Kidney (tissue), 13 donors: ENCODE measurements at regions not wholly inside any gene's neighbourhood (a gene's known extent, or its start where the extent isn't known, plus 50 kb on each side); places are given as distances from the start of the nearest gene placed in this dataset.

Experiments used
- DNase-seq, 5 donors: peaks; one replicate each; pipeline ENCODE4 v3.0.0-alpha.2; 2013 to 2020
- FAIRE-seq: peaks from 2 replicates; lab custom pipeline; 2012; peaks lifted over from hg19 to GRCh38; lab: Jason Lieb, UNC
- H3K27ac ChIP-seq, 2 donors: one replicate each; pipeline ENCODE4 v1.7.0; 2013; ENCODE audit warnings: low read depth in 2 of 2, low read length in 2 of 2, inconsistent platforms in 1 of 2
- H3K27me3 ChIP-seq: one replicate; pipeline ENCODE4 v1.7.1; 2013; ENCODE audit warnings: low read length, inconsistent platforms; ENCODE audit not compliant: control insufficient read depth, insufficient read depth
- H3K36me3 ChIP-seq, 3 donors: one replicate each; pipeline versions ENCODE4 v1.7.0 to v1.7.1; 2013; ENCODE audit warnings: low read length in 3 of 3, control low read depth in 1 of 3, inconsistent platforms in 1 of 3; ENCODE audit not compliant: insufficient read depth in 3 of 3, control insufficient read depth in 2 of 3
- H3K4me1 ChIP-seq, 3 donors: one replicate each; pipeline versions ENCODE4 v1.7.0 to v1.7.1; 2013; ENCODE audit warnings: low read length in 3 of 3, inconsistent platforms in 1 of 3, low read depth in 1 of 3; ENCODE audit not compliant: control insufficient read depth in 2 of 3, insufficient read depth in 2 of 3
- H3K4me3 ChIP-seq, 3 donors: one replicate each; pipeline versions ENCODE4 v1.7.0 to v1.8.1; 2013; ENCODE audit warnings: low read length in 3 of 3, control low read depth in 1 of 3, inconsistent platforms in 1 of 3
- H3K9ac ChIP-seq, 3 donors: one replicate each; pipeline versions ENCODE4 v1.7.0 to v1.7.1; 2013; ENCODE audit warnings: low read length in 3 of 3, control low read depth in 1 of 3, inconsistent platforms in 1 of 3
- H3K9me3 ChIP-seq, 3 donors: one replicate each; pipeline versions ENCODE4 v1.7.0 to v1.7.1; 2013; ENCODE audit warnings: low read length in 3 of 3, control low read depth in 1 of 3, inconsistent platforms in 1 of 3; ENCODE audit not compliant: control insufficient read depth in 2 of 3, insufficient read depth in 1 of 3
- CTCF ChIP-seq: IDR thresholded peaks from 3 replicates; pipeline ENCODE4 v1.5.1; 2012; ENCODE audit warnings: mild to moderate bottlenecking, moderate library complexity, borderline replicate concordance; ENCODE audit not compliant: insufficient read depth; ENCODE audit errors: extremely low read depth
- intact Hi-C: fragments of 100-400 bp; cut with DNase I; formaldehyde crosslinking; loops from one replicate; pipeline ENCODE4 v1.11.1; 2022
- donor health status: control.
- donor health status: control.
- donor health status: control.
- donor health status: control.
- donor health status: control.
- donor health status: DM: yes; HTN: yes; CAD: no.
- donor health status: Normal renal cell carcinoma (clear cell type).

GRCh38 chr11:101748572-101749344, 165.0 kb upstream of the TRPC6 start:
- peak in 2 of 5 donors; percentile 7 to 9 for DNase-seq
- intact Hi-C loops = no loop called here
- H3K27me3 ChIP-seq = no peaks in the 10 kb centered on the region
- TF ChIP-seq CTCF = no peak
- H3K4me3 ChIP-seq = no peak overlapping the region
- H3K9ac ChIP-seq = no peak overlapping the region
- H3K4me1 ChIP-seq = no peaks in the 10 kb centered on the region
- no peak for FAIRE-seq
- H3K27ac ChIP-seq = no peak overlapping the region
- H3K9me3 ChIP-seq = no peaks in the 10 kb centered on the region
- no peaks in the 10 kb centered on the region for H3K36me3 ChIP-seq

GRCh38 chr11:101745756-101746155, 161.9 kb upstream of the TRPC6 start:
- intact Hi-C loops = no loop called here
- no peak for DNase-seq
- H3K4me1 ChIP-seq = no peaks in the 10 kb centered on the region
- H3K9ac ChIP-seq = no peak overlapping the region
- no peak for FAIRE-seq
- H3K4me3 ChIP-seq = no peak overlapping the region
- H3K36me3 ChIP-seq = no peaks in the 10 kb centered on the region
- no peaks in the 10 kb centered on the region for H3K27me3 ChIP-seq
- TF ChIP-seq CTCF = no peak
- no peak overlapping the region for H3K27ac ChIP-seq
- H3K9me3 ChIP-seq = no peaks in the 10 kb centered on the region

GRCh38 chr11:101743828-101744227, 160.0 kb upstream of the TRPC6 start:
- no peaks in the 10 kb centered on the region for H3K9me3 ChIP-seq
- H3K4me3 ChIP-seq = no peak overlapping the region
- no peak for DNase-seq
- H3K27ac ChIP-seq = no peak overlapping the region
- H3K27me3 ChIP-seq = no peaks in the 10 kb centered on the region
- H3K9ac ChIP-seq = no peak overlapping the region
- H3K36me3 ChIP-seq = no peaks in the 10 kb centered on the region
- FAIRE-seq = no peak
- no peaks in the 10 kb centered on the region for H3K4me1 ChIP-seq
- TF ChIP-seq CTCF = no peak
- intact Hi-C loops = no loop called here
